Heart left ventricle (tissue), 13 donors: ENCODE measurements at regions not wholly inside any gene's neighbourhood (a gene's known extent, or its start where the extent isn't known, plus 50 kb on each side); places are given as distances from the start of the nearest gene placed in this dataset.
"Not testable (repeated sequence)": the region's sequence is repeated elsewhere in the genome, so short reads cannot be mapped to it uniquely, and the experiment has no call there.

Experiments
- CTCF ChIP-seq, 12 donors: fragments of 200-600 bp; sonication (generic) in 4 of 12; IDR thresholded peaks; one replicate each; pipeline versions ENCODE4 v1.5.0 to v1.8.0; 2018 to 2022; ENCODE audit warnings: antibody characterized with exemption in 12 of 12, mild to moderate bottlenecking in 5 of 12
- POLR2A ChIP-seq, 2 donors: fragments of 450-650 bp; IDR thresholded peaks; one replicate each; pipeline ENCODE4 v1.6.1; 2017; ENCODE audit warnings: antibody characterized with exemption in 2 of 2, mild to moderate bottlenecking in 2 of 2, moderate library complexity in 2 of 2
- donor health status: ischemic (EF 13 %, LVEDD 7.1; RV severe dilation, severe dysfunction).
- donor health status: DM: no; HTN: yes; CAD: no.
- donor health status: DM: no; HTN: no; CAD: no.
- donor health status: ischemic (EF 25% LVEDD 6.9; RV normal size, moderate dysfunction).
- donor health status: ischemic (EF 25% LVEDD 5.7; RV mildly dilated, moderate dysfunction).
- donor health status: ischemic (EF 35%, LVEDD 5.7; RV mildly dilated, moderate dysfunction).
- donor health status: nonischemic (EF 11% LVEDD 7.7; RV severe dilation, severe dysfunction).
- donor health status: DM: yes; HTN: yes; CAD: no.
- donor health status: PGD.
- donor health status: ischemic (EF 29% LVEDD 5.4; RV normal size, mild dysfunction).
- donor health status: nonischemic (EF 23%, LVEDD 6.1; RV moderate dilation, normal function).

DNA sequence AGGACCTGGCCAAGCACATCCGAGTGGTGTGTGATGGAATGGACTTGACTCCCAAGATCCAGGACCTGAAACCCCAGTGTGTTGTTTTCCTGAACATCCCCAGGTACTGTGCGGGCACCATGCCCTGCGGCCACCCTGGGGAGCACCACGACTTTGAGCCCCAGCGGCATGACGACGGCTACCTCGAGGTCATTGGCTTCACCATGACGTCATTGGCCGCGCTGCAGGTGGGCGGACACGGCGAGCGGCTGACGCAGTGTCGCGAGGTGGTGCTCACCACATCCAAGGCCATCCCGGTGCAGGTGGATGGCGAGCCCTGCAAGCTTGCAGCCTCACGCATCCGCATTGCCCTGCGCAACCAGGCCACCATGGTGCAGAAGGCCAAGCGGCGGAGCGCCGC, 90.2 kb downstream of the LACC1 start:
- not testable (repeated sequence) for TF ChIP-seq CTCF, POLR2A (IDR thresholded peaks at IDR 0.05)
